ENCODE measurements at regions not wholly inside any gene's neighbourhood (a gene's known extent, or its start where the extent isn't known, plus 50 kb on each side); places are given as distances from the start of the nearest gene placed in this dataset.

DNA sequence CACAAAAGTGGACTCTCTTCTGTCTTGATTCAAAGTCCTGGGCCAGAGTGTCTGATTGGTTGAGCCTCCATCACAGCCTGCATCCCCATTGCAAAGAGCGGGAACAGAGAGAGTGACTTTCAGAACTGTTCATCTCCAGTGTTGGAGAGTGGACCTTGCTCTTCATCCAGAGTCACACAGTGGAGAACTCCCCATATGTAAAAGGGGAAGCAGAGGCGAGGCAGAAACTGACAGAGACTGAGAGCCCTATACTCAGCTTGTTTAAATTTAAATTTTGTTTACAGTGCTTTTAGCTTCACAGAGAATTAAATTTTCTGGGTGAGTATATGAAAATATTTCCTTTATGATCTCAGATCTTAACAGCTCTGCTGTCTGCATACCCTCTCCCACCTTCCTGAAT lies 70.0 kb upstream of the SSBP2 start:
- Mint-ChIP-seq H3K4me3 (no peak overlapping the region), H3K27me3 (ENCODE audit: low read depth in 3 of 3) (peaks cover 0 to 1% (median 0%) of the 10 kb centered on the region in 3 donors), H3K4me1 (peaks cover 61% of the 10 kb centered on the region), H3K36me3 (no peaks in the 10 kb centered on the region), H3K27ac (peak overlapping the region in 4 of 7 donors; percentile 3 to 74 (median 48)), H3K9me3 (peaks cover 2 to 13% (median 3%) of the 10 kb centered on the region in 7 donors)
- H3K9ac ChIP-seq (ENCODE audit: insufficient read depth, low read length, poor library complexity, severe bottlenecking): no peak overlapping the region
- H3K27me3 ChIP-seq (ENCODE audit: control insufficient read depth in 2 of 2, insufficient read depth in 2 of 2, low read length in 2 of 2): no peaks in the 10 kb centered on the region
- no peaks in the 10 kb centered on the region for H3K9me3 ChIP-seq (replicated peaks in 1 of 2; ENCODE audit: control insufficient read depth in 1 of 2, insufficient read depth in 1 of 2, low read length in 2 of 2)
- no peaks in the 10 kb centered on the region for H4K20me1 ChIP-seq (ENCODE audit: insufficient read depth, low read length)
- H3K36me3 ChIP-seq (replicated peaks in 1 of 2; ENCODE audit: control insufficient read depth in 1 of 2, insufficient read depth in 2 of 2, low read length in 2 of 2): no peaks in the 10 kb centered on the region
- H3K4me2 ChIP-seq (replicated peaks; ENCODE audit: extremely low read depth, low read length, poor library complexity, severe bottlenecking): no peak overlapping the region
- TF ChIP-seq, protein P1, sequence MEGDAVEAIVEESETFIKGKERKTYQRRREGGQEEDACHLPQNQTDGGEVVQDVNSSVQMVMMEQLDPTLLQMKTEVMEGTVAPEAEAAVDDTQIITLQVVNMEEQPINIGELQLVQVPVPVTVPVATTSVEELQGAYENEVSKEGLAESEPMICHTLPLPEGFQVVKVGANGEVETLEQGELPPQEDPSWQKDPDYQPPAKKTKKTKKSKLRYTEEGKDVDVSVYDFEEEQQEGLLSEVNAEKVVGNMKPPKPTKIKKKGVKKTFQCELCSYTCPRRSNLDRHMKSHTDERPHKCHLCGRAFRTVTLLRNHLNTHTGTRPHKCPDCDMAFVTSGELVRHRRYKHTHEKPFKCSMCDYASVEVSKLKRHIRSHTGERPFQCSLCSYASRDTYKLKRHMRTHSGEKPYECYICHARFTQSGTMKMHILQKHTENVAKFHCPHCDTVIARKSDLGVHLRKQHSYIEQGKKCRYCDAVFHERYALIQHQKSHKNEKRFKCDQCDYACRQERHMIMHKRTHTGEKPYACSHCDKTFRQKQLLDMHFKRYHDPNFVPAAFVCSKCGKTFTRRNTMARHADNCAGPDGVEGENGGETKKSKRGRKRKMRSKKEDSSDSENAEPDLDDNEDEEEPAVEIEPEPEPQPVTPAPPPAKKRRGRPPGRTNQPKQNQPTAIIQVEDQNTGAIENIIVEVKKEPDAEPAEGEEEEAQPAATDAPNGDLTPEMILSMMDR (IDR thresholded peaks at IDR 0.05): no peak
- WGBS (ENCODE audit: insufficient coverage): no CpG with 5 or more reads among the region's 2 CpGs
- no peak overlapping the region for H3K27ac ChIP-seq (ENCODE audit: low read depth in 1 of 2, low read length in 2 of 2)
- peak overlapping the region; percentile 9 for H2AFZ ChIP-seq (ENCODE audit: insufficient read depth, low read depth, low read length, poor library complexity, severe bottlenecking)
- H3K4me1 ChIP-seq (ENCODE audit: control insufficient read depth in 1 of 2, insufficient read depth in 2 of 2, low read length in 2 of 2): peaks cover 34 to 52% of the 10 kb centered on the region in 2 donors
- peak; percentile 11 to 24 (median 18) for DNase-seq
- intact Hi-C loops (cut with micrococcal nuclease): no loop called here
- H3K79me2 ChIP-seq (ENCODE audit: insufficient read depth, low read length): no peaks in the 10 kb centered on the region
- no peak overlapping the region for H3K4me3 ChIP-seq (replicated peaks in 1 of 3; ENCODE audit: low read depth in 2 of 3, low read length in 3 of 3)

DNA sequence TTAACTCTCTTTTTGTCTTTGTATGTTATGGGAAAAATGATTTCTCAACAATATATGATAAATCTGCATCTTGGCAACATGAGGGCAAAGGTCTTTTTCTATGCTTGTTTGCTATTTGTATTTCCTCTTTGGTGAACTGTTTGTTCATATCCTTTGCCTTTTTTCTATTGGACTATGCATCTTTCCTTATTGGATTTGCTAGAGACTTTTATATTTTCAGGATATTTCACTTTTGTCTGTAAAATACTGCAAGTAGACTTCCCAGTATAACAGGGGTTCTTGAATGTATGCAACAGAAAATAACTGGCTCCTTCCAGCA lies 69.4 kb upstream of the SSBP2 start:
- TF ChIP-seq, protein P1 (IDR thresholded peaks at IDR 0.05): no peak
- peaks cover 35 to 52% of the 10 kb centered on the region in 2 donors for H3K4me1 ChIP-seq (ENCODE audit: control insufficient read depth in 1 of 2, insufficient read depth in 2 of 2, low read length in 2 of 2)
- H3K36me3 ChIP-seq (replicated peaks in 1 of 2; ENCODE audit: control insufficient read depth in 1 of 2, insufficient read depth in 2 of 2, low read length in 2 of 2): no peaks in the 10 kb centered on the region
- H3K4me3 ChIP-seq (replicated peaks in 1 of 3; ENCODE audit: low read depth in 2 of 3, low read length in 3 of 3): no peak overlapping the region
- Mint-ChIP-seq H3K27me3 (ENCODE audit: low read depth in 3 of 3) (peaks cover 0 to 1% (median 0%) of the 10 kb centered on the region in 3 donors), H3K36me3 (no peaks in the 10 kb centered on the region), H3K9me3 (peaks cover 2 to 13% (median 3%) of the 10 kb centered on the region in 7 donors), H3K4me1 (peaks cover 62% of the 10 kb centered on the region), H3K27ac (no peak overlapping the region), H3K4me3 (no peak overlapping the region)
- no peak overlapping the region for H3K9ac ChIP-seq (ENCODE audit: insufficient read depth, low read length, poor library complexity, severe bottlenecking)
- H3K27me3 ChIP-seq (ENCODE audit: control insufficient read depth in 2 of 2, insufficient read depth in 2 of 2, low read length in 2 of 2): no peaks in the 10 kb centered on the region
- H2AFZ ChIP-seq (ENCODE audit: insufficient read depth, low read depth, low read length, poor library complexity, severe bottlenecking): peak overlapping the region; percentile 42
- intact Hi-C loops (cut with micrococcal nuclease): no loop called here
- H3K9me3 ChIP-seq (replicated peaks in 1 of 2; ENCODE audit: control insufficient read depth in 1 of 2, insufficient read depth in 1 of 2, low read length in 2 of 2): no peaks in the 10 kb centered on the region
- DNase-seq: no peak
- no peaks in the 10 kb centered on the region for H4K20me1 ChIP-seq (ENCODE audit: insufficient read depth, low read length)
- no peak overlapping the region for H3K27ac ChIP-seq (ENCODE audit: low read depth in 1 of 2, low read length in 2 of 2)
- no peak overlapping the region for H3K4me2 ChIP-seq (replicated peaks; ENCODE audit: extremely low read depth, low read length, poor library complexity, severe bottlenecking)
- no peaks in the 10 kb centered on the region for H3K79me2 ChIP-seq (ENCODE audit: insufficient read depth, low read length)
